Thymus (tissue), 11 donors: ENCODE measurements at regions not wholly inside any gene's neighbourhood (a gene's known extent, or its start where the extent isn't known, plus 50 kb on each side); places are given as distances from the start of the nearest gene placed in this dataset.
A peak's percentile ranks its signal among the peaks of the same experiment; 100 is the strongest.

ENCODE experiments used
- DNase-seq, 9 donors: peaks; one replicate each; pipeline ENCODE4 v3.0.0-alpha.2; 2013; ENCODE audit warnings: low spot score in 9 of 9, low read depth in 6 of 9, missing footprints in 1 of 9
- H3K27ac ChIP-seq, 2 donors: one replicate each; pipeline ENCODE4 v1.5.1; 2013; ENCODE audit warnings: control low read depth in 1 of 2, low read depth in 1 of 2, low read length in 1 of 2, mild to moderate bottlenecking in 1 of 2, moderate library complexity in 1 of 2
- H3K27me3 ChIP-seq, 2 donors: one replicate each; pipeline ENCODE4 v1.5.1; 2013; ENCODE audit warnings: low read length in 1 of 2; ENCODE audit not compliant: control insufficient read depth in 2 of 2, insufficient read depth in 1 of 2
- H3K36me3 ChIP-seq, 2 donors: one replicate each; pipeline ENCODE4 v1.5.1; 2013; ENCODE audit warnings: low read length in 1 of 2, mild to moderate bottlenecking in 1 of 2, moderate library complexity in 1 of 2; ENCODE audit not compliant: control insufficient read depth in 2 of 2, insufficient read depth in 2 of 2
- H3K4me1 ChIP-seq, 2 donors: one replicate each; pipeline ENCODE4 v1.5.1; 2013; ENCODE audit warnings: low read length in 2 of 2; ENCODE audit not compliant: control insufficient read depth in 2 of 2, insufficient read depth in 2 of 2
- H3K4me3 ChIP-seq, 2 donors: one replicate each; pipeline ENCODE4 v1.5.1; 2013; ENCODE audit warnings: low read length in 2 of 2, control low read depth in 1 of 2, mild to moderate bottlenecking in 1 of 2
- H3K9me3 ChIP-seq, 2 donors: one replicate each; pipeline ENCODE4 v1.5.1; 2013; ENCODE audit warnings: low read length in 1 of 2, mild to moderate bottlenecking in 1 of 2; ENCODE audit not compliant: control insufficient read depth in 2 of 2, insufficient read depth in 1 of 2
- WGBS: extraction: QIAGEN DNeasy Blood & Tissue Kit; methylation state at CpG from one replicate; pipeline ENCODE4 v1.1.7; 2013; 5-methylcytosine and 5-hydroxymethylcytosine counted together
- donor health status: healthy.

- Histone ChIP-seq H3K27me3 (no peaks in the 10 kb centered on the region), H3K9me3 (no peaks in the 10 kb centered on the region), H3K27ac (no peak overlapping the region), H3K36me3 (no peaks in the 10 kb centered on the region), H3K4me1 (no peaks in the 10 kb centered on the region), H3K4me3 (no peak overlapping the region)
- DNase-seq = no peak
Observed at GRCh38 chr12:75917083-75917482, 114.5 kb downstream of the PHLDA1 start.

DNA sequence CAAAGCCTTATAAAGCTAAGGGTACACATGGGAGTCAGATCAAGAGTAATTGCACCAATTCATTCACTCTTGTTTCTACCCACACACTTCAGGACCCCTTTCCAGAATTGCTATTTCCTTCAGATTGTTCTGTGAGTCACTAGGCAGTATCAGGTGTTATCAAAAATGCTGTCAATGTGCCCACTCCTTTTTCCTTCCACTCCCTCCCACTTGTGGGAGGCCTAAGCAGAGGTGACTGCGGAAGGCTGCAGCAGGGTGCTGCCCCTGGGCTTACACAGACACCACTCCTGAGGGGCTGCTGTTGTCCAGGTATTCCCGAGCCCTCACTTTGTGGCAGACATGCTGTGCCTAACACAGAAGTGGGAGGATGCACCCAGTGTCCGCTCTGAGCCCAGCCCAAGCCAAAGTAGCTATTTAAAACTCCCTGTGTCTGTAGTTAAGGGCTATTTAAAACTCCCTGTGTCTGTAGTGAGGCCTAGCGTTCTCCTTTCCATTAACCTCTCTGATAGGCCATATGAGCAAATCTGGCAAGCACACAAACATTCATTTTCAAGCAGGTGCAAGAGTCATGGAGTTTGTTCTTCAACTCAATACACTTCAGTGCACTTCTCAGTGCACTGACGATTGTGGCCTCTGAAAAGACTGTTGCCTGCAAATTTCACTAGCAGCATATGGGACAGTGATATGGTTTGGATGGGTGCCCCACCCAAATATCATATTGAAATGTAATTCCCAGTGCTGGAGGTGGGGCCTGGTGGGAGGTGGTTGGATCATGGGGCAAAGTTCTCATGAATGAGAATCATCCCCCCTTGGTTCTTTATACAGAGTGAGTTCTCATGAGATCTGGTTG, 117.8 kb downstream of the PHLDA1 start:
- no peak overlapping the region for H3K4me3 ChIP-seq
- WGBS = 91% methylated on average over 5 of the region's 5 CpGs
- H3K36me3 ChIP-seq = no peaks in the 10 kb centered on the region
- no peaks in the 10 kb centered on the region for H3K27me3 ChIP-seq
- DNase-seq = no peak
- H3K4me1 ChIP-seq = no peaks in the 10 kb centered on the region
- no peaks in the 10 kb centered on the region for H3K9me3 ChIP-seq
- no peak overlapping the region for H3K27ac ChIP-seq

DNA sequence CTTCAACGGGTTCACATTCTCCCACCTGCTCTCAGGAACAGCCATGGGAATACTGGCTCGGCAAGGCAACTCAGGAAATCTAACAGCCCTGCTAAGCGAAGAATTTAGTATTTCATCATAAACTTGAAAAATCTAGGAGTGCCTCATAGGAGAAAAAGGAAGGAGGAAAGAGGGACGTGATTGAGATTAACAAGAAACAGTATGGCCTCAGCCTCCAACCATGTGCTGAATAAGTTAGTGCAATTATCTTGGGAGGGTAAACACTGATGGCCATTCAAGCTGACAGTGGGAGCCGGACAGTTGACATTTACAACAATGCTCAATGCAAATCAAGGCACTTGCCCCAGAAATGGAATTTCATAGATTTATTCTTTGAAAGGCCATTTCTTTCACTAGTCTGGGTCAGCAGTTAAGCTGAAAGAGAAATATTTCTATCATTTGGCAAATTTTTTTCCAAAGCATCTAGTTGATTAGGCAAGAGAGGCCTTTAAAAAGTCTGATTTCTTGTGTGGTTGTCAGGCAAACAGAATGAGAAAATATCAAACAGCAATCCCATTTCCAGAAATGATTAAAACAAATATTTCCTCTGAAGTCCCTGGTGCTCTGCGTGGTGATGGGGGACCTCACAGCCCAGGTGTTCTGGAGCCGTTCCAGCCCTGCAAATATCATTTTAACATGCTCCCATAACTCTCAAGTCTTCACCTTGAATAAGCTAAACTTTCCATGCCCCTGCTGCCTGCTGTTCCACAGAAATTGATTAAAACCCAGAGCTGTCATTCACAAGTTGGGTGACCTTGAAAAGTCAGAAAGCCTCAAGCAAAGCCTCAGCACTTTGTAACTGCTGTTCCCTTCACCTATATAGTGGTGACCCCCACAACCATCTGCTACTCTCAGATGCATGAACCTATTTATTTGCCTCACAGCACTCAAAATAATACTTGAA, 121.6 kb downstream of the PHLDA1 start:
- WGBS = 86% methylated on average over 7 of the region's 7 CpGs

GRCh38 chr12:75908961-75909605, 122.5 kb downstream of the PHLDA1 start:
- Histone ChIP-seq H3K9me3 (no peaks in the 10 kb centered on the region), H3K4me1 (no peaks in the 10 kb centered on the region), H3K27me3 (no peaks in the 10 kb centered on the region), H3K4me3 (no peak overlapping the region), H3K27ac (no peak overlapping the region), H3K36me3 (no peaks in the 10 kb centered on the region)
- DNase-seq = peak in 1 of 9 donors; percentile 15
- WGBS = 87% methylated on average over 2 of the region's 2 CpGs

More for the DNA sequence above, 121.6 kb downstream of the PHLDA1 start:
- Histone ChIP-seq H3K9me3 (no peaks in the 10 kb centered on the region), H3K4me1 (no peaks in the 10 kb centered on the region), H3K4me3 (no peak overlapping the region), H3K27me3 (no peaks in the 10 kb centered on the region), H3K36me3 (no peaks in the 10 kb centered on the region), H3K27ac (no peak overlapping the region)
- no peak for DNase-seq

DNA sequence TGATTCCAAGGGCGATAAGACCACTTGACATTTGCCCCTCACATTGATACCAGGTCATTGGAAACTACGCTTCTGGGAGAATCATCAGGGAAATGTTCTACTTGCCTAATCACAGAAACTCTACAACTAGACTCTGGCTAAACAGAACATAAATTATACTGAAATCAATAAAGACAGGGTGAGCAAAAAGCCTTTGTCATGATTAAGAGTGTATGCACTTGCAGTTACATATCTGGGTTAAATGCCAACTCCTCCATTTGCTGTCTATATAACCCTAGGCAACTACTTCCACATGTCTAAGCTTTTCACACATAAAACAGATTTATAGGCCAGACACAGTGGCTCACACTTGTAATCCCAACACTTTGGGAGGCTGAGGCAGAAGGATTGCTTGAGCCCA, 125.7 kb downstream of the PHLDA1 start:
- Histone ChIP-seq H3K36me3 (no peaks in the 10 kb centered on the region), H3K27me3 (no peaks in the 10 kb centered on the region), H3K27ac (no peak overlapping the region), H3K4me1 (no peaks in the 10 kb centered on the region), H3K9me3 (no peaks in the 10 kb centered on the region), H3K4me3 (no peak overlapping the region)
- WGBS = 96% methylated on average over 2 of the region's 2 CpGs
- DNase-seq = no peak

GRCh38 chr12:75900781-75901254, 130.8 kb downstream of the PHLDA1 start:
- Histone ChIP-seq H3K27me3 (no peaks in the 10 kb centered on the region), H3K4me1 (no peaks in the 10 kb centered on the region), H3K9me3 (no peaks in the 10 kb centered on the region), H3K4me3 (no peak overlapping the region), H3K36me3 (no peaks in the 10 kb centered on the region), H3K27ac (no peak overlapping the region)
- DNase-seq = no peak
- 85% methylated on average over 11 of the region's 11 CpGs for WGBS

DNA sequence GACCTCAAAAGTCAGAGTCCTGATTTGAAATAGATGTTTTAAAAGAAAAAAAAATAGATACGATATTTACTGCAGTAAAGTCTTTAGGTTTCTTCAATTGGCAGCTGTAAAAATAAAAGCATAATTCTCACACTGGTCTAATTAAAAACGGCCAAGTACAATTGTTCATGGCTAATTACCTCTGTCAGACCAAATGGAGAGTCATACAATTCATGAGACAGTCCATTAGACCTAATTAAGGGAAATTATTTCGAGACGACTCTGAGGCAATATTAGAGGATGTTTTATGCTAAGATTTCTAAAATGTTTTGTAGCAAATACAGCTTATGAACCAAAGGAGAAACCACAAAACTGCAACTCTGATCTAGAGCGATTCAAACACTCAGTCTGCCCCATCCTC, 131.3 kb downstream of the PHLDA1 start:
- WGBS = 88% methylated on average over 5 of the region's 5 CpGs
- no peak for DNase-seq
- H3K36me3 ChIP-seq = no peaks in the 10 kb centered on the region

DNA sequence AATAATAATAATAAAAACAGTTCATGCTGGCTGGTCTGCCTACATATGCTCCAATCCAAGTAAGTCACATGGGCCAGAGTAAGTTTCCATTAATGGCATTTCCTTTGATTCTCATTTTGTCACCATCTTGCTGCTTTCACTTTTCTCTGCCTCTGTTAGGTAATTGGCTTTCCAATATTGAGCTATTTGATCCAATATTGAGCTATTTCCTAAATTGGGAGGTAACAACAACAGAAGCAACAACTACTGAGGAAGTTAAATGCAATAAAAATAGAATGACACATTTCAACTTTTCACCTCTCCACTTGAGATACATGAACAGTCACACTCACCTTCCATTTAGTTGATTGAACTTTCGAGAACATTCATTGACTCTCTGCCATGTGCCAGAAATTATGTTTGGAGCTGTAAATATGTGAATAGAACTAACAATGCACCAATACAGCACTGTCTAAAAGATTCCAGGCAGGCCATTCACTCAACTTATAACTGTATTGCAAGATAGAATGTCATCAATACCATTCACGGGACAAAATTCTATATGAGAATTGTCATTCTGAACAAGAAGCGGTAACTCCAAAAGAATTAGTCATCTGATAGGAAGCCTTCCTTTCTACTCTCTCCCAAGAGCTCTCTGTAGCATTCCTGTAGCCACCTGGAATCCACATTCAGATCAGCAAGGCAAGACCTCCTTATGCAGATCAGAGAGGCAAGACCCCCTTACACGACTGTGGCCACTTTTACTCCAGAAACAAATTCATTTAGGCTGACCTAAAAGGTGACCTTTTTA, 136.4 kb downstream of the PHLDA1 start:
- Histone ChIP-seq H3K27me3 (no peaks in the 10 kb centered on the region), H3K27ac (no peak overlapping the region), H3K4me1 (no peaks in the 10 kb centered on the region), H3K4me3 (no peak overlapping the region), H3K36me3 (no peaks in the 10 kb centered on the region), H3K9me3 (no peaks in the 10 kb centered on the region)
- WGBS = 96% methylated on average over 4 of the region's 4 CpGs
- DNase-seq = no peak

More for the DNA sequence above, 131.3 kb downstream of the PHLDA1 start:
- no peaks in the 10 kb centered on the region for H3K4me1 ChIP-seq
- no peaks in the 10 kb centered on the region for H3K9me3 ChIP-seq
- no peak overlapping the region for H3K27ac ChIP-seq
- no peaks in the 10 kb centered on the region for H3K27me3 ChIP-seq
- no peak overlapping the region for H3K4me3 ChIP-seq
